K562 (cell line): ENCODE measurements at regions not wholly inside any gene's neighbourhood (a gene's known extent, or its start where the extent isn't known, plus 50 kb on each side); places are given as distances from the start of the nearest gene placed in this dataset.

ENCODE experiments used
- ATAC-seq: fragments of 200-7000 bp; cut with Tn5 transposase; 3 replicates; pipeline ENCODE4 v1.9.1; 2020; ENCODE audit warnings: moderate library complexity
- BruUV-seq: library from RNA; stranded (reverse); fragments of 400-500 nt; replicated peaks from 2 replicates; lab custom pipeline; 2021; lab: Mats Ljungman, UMichigan
- CTCF ChIA-PET: fragments of 300-600 bp; formaldehyde crosslinking; extraction: SDS; loops from one replicate; lab custom pipeline; 2021; ENCODE audit warnings: low intra/inter-chr PET ratio; lab: Yijun Ruan, JAX
- POLR2A ChIA-PET: fragments of 300-600, 350-650 bp; sonication (Branson Sonifier 250); formaldehyde crosslinking; extraction: SDS; loops from one replicate; lab custom pipeline; 2021; ENCODE audit warnings: antibody characterized with exemption, inconsistent platforms; lab: Yijun Ruan, JAX
- DNase-seq, 4 experiments: peaks; one replicate each; pipeline versions ENCODE4 v3.0.0 to v3.0.0-alpha.2; 2011 to 2018; ENCODE audit warnings: low spot score in 3 of 4, mixed read lengths in 3 of 4; ENCODE audit errors: extremely low read depth in 1 of 4
- FAIRE-seq: peaks from 2 replicates; lab custom pipeline; 2011; peaks lifted over from hg19 to GRCh38; lab: Jason Lieb, UNC
- H2AFZ ChIP-seq: 2 replicates; pipeline ENCODE4 v1.6.0; 2011; ENCODE audit warnings: low read depth, low read length, control low read depth, inconsistent platforms
- H3K27ac ChIP-seq: fragments of 200-600 bp; 3 replicates; pipeline ENCODE4 v1.8.0; 2011; ENCODE audit warnings: low read depth, mild to moderate bottlenecking, control low read depth, inconsistent platforms, low read length, moderate library complexity, mixed read lengths; ENCODE audit errors: extremely low read depth
- H3K27me3 ChIP-seq, 2 experiments: fragments of 300-600 bp in 1 of 2; 2 replicates in 1 of 2; 3 replicates in 1 of 2; pipeline versions ENCODE4 v1.6.0 to v1.8.0; 2011; ENCODE audit warnings: inconsistent platforms in 2 of 2, low read length in 2 of 2, mild to moderate bottlenecking in 1 of 2, mixed read lengths in 1 of 2, moderate library complexity in 1 of 2; ENCODE audit not compliant: control insufficient read depth in 2 of 2, insufficient read depth in 2 of 2
- H3K36me3 ChIP-seq: fragments of 300-600 bp; 3 replicates; pipeline ENCODE4 v1.8.0; 2011; ENCODE audit warnings: mild to moderate bottlenecking, low read length, inconsistent platforms; ENCODE audit not compliant: control insufficient read depth, insufficient read depth
- H3K4me1 ChIP-seq, 2 experiments: fragments of 200-600 bp in 1 of 2; replicated peaks in 1 of 2; 2 replicates in 1 of 2; 3 replicates in 1 of 2; pipeline versions ENCODE4 v1.5.1 to v1.8.0; 2011; ENCODE audit warnings: inconsistent platforms in 2 of 2, low read length in 2 of 2, mild to moderate bottlenecking in 1 of 2, mixed read lengths in 1 of 2, moderate library complexity in 1 of 2; ENCODE audit not compliant: control insufficient read depth in 2 of 2, insufficient read depth in 2 of 2
- H3K4me2 ChIP-seq: 2 replicates; pipeline ENCODE4 v1.6.1; 2011; ENCODE audit warnings: low read length, control low read depth, inconsistent platforms, mixed read lengths; ENCODE audit not compliant: insufficient read depth
- H3K4me3 ChIP-seq: fragments of 200-600 bp; sonication (generic), shearing (Covaris generic); 2 replicates; pipeline ENCODE4 v1.5.1; 2016; ENCODE audit warnings: control low read depth, inconsistent platforms
- H3K79me2 ChIP-seq: fragments of 200-600 bp; 3 replicates; pipeline ENCODE4 v1.8.0; 2011; ENCODE audit warnings: low read length, inconsistent platforms; ENCODE audit not compliant: control insufficient read depth, insufficient read depth
- H3K9ac ChIP-seq, 2 experiments: 2 replicates each; pipeline versions ENCODE4 v1.6.0 to v1.6.1; 2011; ENCODE audit warnings: low read depth in 2 of 2, low read length in 2 of 2, control low read depth in 1 of 2, inconsistent platforms in 1 of 2, mild to moderate bottlenecking in 1 of 2, mixed read lengths in 1 of 2; ENCODE audit not compliant: insufficient read depth in 1 of 2
- H3K9me1 ChIP-seq: one replicate; pipeline ENCODE4 v1.6.0; 2011; ENCODE audit warnings: inconsistent platforms, mild to moderate bottlenecking, low read length, moderate library complexity; ENCODE audit not compliant: control insufficient read depth, insufficient read depth
- H3K9me3 ChIP-seq: replicated peaks from 2 replicates; pipeline ENCODE4 v1.5.1; 2011; ENCODE audit warnings: low read depth, low read length, inconsistent platforms; ENCODE audit not compliant: control insufficient read depth, insufficient read depth
- H4K20me1 ChIP-seq: replicated peaks from 2 replicates; pipeline ENCODE4 v1.6.1; 2011; ENCODE audit warnings: low read length, inconsistent platforms, mixed read lengths; ENCODE audit not compliant: control insufficient read depth, insufficient read depth
- CTCFL ChIP-seq: IDR thresholded peaks from 2 replicates; pipeline ENCODE4 v1.6.1; 2011; ENCODE audit warnings: borderline replicate concordance, low read depth, mild to moderate bottlenecking, moderate library complexity, low read length; ENCODE audit not compliant: insufficient read depth, poor library complexity, severe bottlenecking
- FOXA3 ChIP-seq, 2 experiments: fragments of 450-650 bp in 1 of 2; sonication (generic) in 1 of 2; formaldehyde crosslinking; IDR thresholded peaks in 1 of 2; conservative IDR thresholded peaks in 1 of 2; 2 replicates each; pipeline versions ENCODE4 v1.4.0 to v1.8.0; 2020 to 2022; ENCODE audit warnings: mild to moderate bottlenecking in 2 of 2, missing genetic modification reagents in 1 of 2
- HDAC6 ChIP-seq: IDR thresholded peaks from 2 replicates; pipeline ENCODE4 v1.6.1; 2012; ENCODE audit warnings: low read depth, mild to moderate bottlenecking, control low read depth, inconsistent platforms, low read length, moderate library complexity
- HNRNPUL1 ChIP-seq: fragments of 200-400 bp; formaldehyde crosslinking; IDR thresholded peaks from 2 replicates; pipeline ENCODE4 v1.6.1; 2017; ENCODE audit warnings: low read length
- ZFP30 ChIP-seq: fragments of 250-450 bp; sonication (Bioruptor Pico); IDR thresholded peaks from 2 replicates; pipeline ENCODE4 v1.8.0; 2022; ENCODE audit warnings: moderate library complexity, mild to moderate bottlenecking, inconsistent platforms, borderline replicate concordance
- ZNF274 ChIP-seq: IDR thresholded peaks from 2 replicates; pipeline ENCODE4 v1.6.1; 2011; ENCODE audit warnings: low read depth, mild to moderate bottlenecking, low read length, moderate library complexity, borderline replicate concordance
- WGBS: fragments of 100-300 bp; shearing (Covaris generic); methylation state at CpG from one replicate; pipeline ENCODE4 v1.1.6; 2016; ENCODE audit warnings: low coverage, mixed read lengths; ENCODE audit not compliant: insufficient coverage; ENCODE audit errors: missing lambda C conversion rate; 5-methylcytosine and 5-hydroxymethylcytosine counted together
- in situ Hi-C: fragments of 300-500 bp; cut with MboI; formaldehyde crosslinking; loops from 4 replicates; pipeline ENCODE4 v1.15.0; 2018; ENCODE audit warnings: inconsistent platforms, mixed read lengths
- intact Hi-C: fragments of 100-400 bp; cut with micrococcal nuclease; formaldehyde crosslinking; loops from 2 replicates; pipeline ENCODE4 v1.14.2; 2022

DNA sequence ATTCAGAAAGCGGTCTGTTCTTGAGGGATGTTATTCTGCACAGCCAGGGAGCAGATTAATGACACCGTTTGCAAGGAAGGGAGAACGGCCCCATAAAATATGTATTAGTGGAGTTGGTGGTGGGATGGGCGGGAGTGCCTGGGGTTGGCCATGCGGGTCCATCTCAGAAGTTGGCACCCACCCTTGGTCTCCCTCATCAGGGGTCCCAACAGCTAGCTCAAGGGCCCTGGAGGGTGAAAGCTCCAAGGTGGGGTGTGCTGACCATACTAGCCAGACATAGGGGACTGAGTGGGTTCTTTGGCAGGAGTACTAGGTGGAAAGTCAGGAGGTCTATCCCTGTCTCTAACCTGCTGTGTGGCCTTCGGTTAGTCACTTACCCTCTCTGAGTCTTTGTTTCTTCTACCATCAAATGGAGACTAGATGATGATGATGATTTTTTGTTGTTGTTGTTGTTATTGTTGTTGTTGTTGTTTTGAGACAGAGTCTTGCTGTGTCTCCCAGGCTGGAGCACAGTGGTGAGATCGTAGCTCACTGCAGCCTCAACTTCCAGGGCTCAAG lies 83.2 kb upstream of the BRD7 start:
- POLR2A ChIA-PET = interaction anchor here (0.7 kb wide), 1 partner anchor 10 kb away, joined by 6 read pairs; no protein-coding TSS in a partner anchor
- in situ Hi-C loops = no loop called here

More for the DNA sequence above, 83.2 kb upstream of the BRD7 start:
- ATAC-seq (no peak), FAIRE-seq (no peak), DNase-seq (no peak)
- H3K79me2 ChIP-seq = no peaks in the 10 kb centered on the region
- no peaks in the 10 kb centered on the region for H3K4me1 ChIP-seq
- no peak overlapping the region for H3K27ac ChIP-seq
- H3K4me3 ChIP-seq = no peak overlapping the region
- H3K9ac ChIP-seq = no peak overlapping the region
- 1% methylated on average over 7 of the region's 7 CpGs for WGBS
- H3K9me3 ChIP-seq = no peaks in the 10 kb centered on the region
- no peak overlapping the region for H2AFZ ChIP-seq
- H4K20me1 ChIP-seq = peaks cover 4% of the 10 kb centered on the region; the same call in 1 of the 2 replicates
- H3K4me2 ChIP-seq = no peak overlapping the region
- CTCF ChIA-PET = no interaction called here
- intact Hi-C loops = no loop called here
- peaks cover 30 to 59% of the 10 kb centered on the region in 2 experiments; a peak in 4 of 5 replicates for H3K27me3 ChIP-seq
- no peaks in the 10 kb centered on the region for H3K9me1 ChIP-seq
- no peak for TF ChIP-seq HNRNPUL1
- no peak for TF ChIP-seq CTCFL
- TF ChIP-seq ZFP30 (CRISPR knock-in tag) = no peak
- no peak for TF ChIP-seq ZNF274
- TF ChIP-seq HDAC6 = no peak
- no peak for TF ChIP-seq FOXA3 (CRISPR knock-in tag; conservative IDR thresholded peaks at IDR 0.05 in 1 of 2, IDR thresholded peaks at IDR 0.05 in 1 of 2)
- no TSS peak for BruUV-seq
- no peaks in the 10 kb centered on the region for H3K36me3 ChIP-seq
